ENCODE measurements at regions not wholly inside any gene's neighbourhood (a gene's known extent, or its start where the extent isn't known, plus 50 kb on each side); places are given as distances from the start of the nearest gene placed in this dataset.
"Not testable (repeated sequence)": the region's sequence is repeated elsewhere in the genome, so short reads cannot be mapped to it uniquely, and the experiment has no call there.

GRCh38 chr13:66152596-66152995, 1077.5 kb downstream of the PCDH9 start:
- DNase-seq, result no peak

GRCh38 chr13:66144357-66144756, 1085.8 kb downstream of the PCDH9 start:
- not testable (repeated sequence) for DNase-seq

- no peak for DNase-seq
Observed at GRCh38 chr13:66139701-66140100, 1090.4 kb downstream of the PCDH9 start.

GRCh38 chr13:66139250-66139649, 1090.9 kb downstream of the PCDH9 start:
- no peak for DNase-seq

DNA sequence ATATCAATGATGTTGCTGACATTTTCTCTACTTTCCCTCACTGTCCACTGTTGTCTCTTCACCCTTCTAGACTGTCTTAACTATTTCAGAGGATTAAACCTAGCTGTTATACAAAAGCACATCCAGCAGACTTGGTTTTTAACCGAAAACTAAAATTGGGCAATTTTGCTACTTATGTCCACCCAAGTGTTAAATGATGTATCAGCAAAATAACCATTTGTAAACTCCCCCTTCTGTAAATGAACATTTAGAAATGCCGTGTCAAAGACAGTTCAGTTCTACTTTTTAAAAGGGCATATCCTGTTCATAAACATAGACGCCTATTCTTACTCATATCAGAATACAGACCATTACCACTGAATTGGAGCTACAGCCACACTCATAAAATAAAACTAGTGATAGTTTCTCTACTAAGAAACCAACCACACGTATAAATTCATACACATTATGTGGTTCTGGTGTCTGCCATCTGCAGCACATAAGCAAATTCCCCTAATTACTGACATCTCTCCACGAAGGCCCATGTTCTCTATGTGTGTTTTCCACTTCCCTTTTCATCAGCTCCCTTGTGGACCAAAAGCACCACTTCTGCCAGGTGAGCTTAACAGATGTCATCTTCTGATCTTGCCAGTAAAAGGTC, 1091.8 kb downstream of the PCDH9 start:
- no peak for DNase-seq

GRCh38 chr13:66137384-66137783, 1092.8 kb downstream of the PCDH9 start:
- no peak for DNase-seq

- no peak for DNase-seq
Observed at GRCh38 chr13:66128692-66129269, 1101.4 kb downstream of the PCDH9 start.

DNA sequence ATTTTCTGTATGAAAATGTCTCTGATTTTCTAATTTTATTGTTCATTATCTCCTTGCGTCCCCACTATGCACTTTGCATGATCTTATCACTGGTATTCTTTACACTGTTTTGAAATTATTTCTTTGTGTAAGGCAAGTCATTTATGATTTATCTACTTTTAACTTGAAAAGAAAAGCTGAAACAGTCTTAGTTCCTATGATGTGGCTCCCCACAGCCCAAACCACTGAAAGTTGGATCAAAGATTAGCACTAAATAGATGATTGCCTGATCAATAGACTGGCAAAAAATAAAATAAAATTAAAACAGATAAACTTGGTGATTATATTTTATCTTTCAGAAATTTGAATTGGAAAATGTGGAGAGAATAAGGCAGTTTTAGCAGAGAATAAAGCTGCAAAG, 1101.9 kb downstream of the PCDH9 start:
- DNase-seq, result no peak

GRCh38 chr13:66117563-66117962, 1112.6 kb downstream of the PCDH9 start:
- DNase-seq, result no peak

GRCh38 chr13:66113882-66114526, 1116.1 kb downstream of the PCDH9 start:
- no peak for DNase-seq

GRCh38 chr13:66111628-66112027, 1118.5 kb downstream of the PCDH9 start:
- DNase-seq, result no peak

- no peak for DNase-seq
Observed at GRCh38 chr13:66106246-66106645, 1123.9 kb downstream of the PCDH9 start.

DNA sequence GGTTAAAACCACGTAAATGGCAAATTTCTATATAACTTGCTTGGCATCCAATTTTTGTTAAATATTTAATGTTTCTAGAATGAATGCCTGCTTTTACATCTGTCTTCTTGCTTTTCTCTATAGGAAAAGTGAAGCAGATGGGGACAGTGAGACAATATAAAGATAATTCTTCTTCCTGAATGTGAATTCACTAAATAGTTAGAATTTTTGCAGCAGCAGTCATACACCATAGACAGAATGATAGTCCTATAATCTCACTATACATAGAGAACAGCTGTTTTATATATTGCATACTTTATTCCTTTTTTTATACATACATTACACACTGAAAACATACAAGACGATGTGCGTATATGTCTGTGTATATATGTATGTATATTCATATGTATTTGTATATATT, 1127.3 kb downstream of the PCDH9 start:
- DNase-seq, result no peak

- DNase-seq, result no peak
Observed at GRCh38 chr13:66099825-66100224, 1130.3 kb downstream of the PCDH9 start.

DNA sequence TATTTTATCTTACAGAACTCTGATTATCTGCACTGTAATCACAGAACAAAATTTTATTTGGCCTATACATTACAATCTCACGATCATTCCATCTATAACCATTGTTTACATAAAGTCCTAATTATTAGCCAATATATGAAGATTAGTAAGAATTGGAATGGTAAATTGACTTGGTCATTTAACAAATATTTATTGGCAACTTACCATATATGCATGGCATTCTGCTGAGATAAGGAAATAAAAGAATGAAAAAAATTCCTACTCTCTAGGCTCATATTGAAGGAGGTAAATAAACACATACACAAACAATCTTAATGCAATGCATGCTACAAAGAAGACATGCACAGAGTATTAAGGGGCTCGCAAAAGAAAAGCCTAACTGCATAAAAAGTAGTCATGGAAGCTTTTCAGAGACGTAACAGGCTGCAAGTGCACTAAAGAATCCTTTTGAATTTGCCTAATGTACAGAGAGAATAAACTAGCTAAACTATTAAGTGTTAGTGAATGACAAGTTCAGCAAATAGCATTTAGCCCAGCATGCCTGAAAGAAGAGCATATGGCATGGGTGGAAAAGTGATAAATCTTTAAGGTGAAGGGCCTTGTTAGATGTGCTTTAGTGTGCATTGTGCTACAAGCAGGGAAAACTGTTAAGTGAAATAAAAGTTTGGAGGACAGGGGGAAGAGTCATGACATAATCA, 1131.1 kb downstream of the PCDH9 start:
- DNase-seq, result no peak

- DNase-seq, result no peak
Observed at GRCh38 chr13:66089711-66090110, 1140.4 kb downstream of the PCDH9 start.

DNA sequence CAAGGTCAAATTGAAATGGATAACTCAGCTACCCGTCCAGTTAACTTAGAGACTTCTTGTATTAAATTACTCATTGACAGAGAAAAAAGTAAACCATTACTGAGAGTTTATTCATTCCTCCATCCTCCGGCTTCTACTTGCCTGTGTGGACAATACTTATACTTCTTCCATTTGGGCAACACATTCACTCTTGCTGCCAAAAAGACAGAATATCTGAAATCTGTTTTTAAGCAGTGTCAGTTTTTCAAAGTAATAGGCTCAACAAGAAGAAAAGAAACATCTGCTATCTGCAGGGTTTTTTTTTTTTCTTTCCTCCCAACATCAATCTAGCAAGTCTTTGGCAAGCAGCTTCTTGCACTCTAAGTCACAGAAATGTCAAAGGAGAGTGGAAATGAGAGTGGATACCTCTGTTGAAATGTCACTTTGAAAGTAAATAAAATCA, 1142.8 kb downstream of the PCDH9 start:
- peak; percentile 20 for DNase-seq

DNA sequence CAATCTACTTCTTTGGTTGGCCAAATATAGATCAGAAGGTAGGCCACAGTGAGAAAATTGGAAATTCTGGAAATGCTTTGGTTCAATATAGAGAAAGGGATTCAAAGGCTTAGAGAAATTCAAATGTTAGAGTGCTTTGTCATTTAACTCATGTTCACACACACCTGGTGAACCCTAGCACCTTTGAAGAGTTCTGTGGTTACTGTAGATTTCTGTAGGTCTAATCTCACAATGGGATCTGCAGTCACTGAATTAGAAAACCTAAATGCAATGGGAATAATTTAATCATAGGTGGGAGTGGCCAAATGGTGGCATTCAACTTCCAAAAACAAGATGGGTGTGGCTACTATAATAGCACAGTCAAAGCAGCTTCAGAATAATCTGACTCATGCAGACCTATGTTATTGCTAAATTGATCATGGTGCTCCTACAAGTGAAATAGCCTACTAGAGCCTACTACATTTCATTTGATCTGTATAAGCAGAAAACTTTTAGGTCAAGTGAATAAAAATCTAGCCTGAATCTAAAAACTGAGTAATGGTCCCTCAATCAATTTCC, 1152.9 kb downstream of the PCDH9 start:
- DNase-seq, result no peak

DNA sequence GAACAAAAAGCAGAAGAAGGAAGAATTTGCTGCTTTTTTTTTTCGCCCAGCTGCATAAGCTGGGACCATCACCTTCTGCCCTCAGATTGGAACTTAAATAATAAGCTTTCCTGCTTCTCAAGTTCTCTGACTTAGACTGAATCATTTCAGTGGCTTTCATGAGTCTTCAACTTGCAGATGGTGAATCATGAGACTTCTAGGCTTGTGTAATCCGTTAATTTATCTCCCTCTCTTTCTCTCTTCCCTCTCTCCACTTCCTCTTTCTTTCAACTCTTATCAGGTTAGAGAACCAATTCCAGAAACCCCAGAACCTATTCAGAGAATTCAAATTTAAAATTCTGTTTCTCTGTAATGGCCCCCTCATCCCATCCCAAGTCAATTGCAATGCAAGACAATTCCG, 1153.7 kb downstream of the PCDH9 start:
- DNase-seq, result no peak

DNA sequence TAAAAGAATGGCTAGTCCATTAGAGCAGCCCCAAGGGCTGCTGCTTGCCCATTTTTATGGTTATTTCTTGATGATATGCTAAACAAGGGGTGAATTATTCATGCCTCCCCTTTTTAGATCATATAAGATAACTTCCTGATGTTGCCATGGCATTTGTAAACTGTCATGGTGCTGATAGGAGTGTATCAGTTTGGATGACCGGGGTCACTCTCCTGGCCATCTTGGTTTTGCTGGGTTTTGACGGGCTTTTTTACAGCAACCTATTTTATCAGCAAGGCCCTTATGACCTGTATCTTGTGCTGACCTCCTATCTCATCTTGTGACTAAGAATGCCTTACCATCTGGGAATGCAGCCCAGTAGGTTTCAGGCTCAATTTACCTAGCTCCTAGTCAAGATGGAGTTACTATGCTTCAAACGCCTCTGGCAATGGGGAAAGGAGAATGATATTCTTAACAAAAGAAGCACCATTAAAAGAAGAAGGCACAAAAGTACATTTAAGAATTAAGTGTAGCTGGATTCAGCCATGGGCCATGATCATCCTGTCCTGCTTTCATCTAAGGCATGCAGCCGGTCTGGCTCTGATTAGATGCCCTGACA, 1156.0 kb downstream of the PCDH9 start:
- no peak for DNase-seq

DNA sequence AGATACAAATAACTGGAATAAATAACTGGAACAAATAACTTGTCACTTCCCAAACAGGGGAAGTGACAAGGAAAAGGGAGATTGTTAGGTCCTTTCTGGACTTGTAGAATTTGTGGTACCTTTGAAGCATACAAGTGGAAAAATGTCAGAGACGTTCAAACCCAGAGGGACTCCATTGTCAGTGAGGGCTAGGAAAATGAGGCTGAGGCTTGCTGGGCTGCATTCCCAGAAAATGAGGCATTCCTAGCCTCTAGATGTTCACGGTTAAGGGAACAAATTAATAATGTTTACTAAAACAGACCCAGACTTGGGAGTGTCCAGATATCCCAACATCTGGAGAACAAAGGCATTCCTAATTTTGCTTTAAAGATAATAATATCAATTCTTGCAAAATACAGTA, 1158.0 kb downstream of the PCDH9 start:
- not testable (repeated sequence) for DNase-seq

DNA sequence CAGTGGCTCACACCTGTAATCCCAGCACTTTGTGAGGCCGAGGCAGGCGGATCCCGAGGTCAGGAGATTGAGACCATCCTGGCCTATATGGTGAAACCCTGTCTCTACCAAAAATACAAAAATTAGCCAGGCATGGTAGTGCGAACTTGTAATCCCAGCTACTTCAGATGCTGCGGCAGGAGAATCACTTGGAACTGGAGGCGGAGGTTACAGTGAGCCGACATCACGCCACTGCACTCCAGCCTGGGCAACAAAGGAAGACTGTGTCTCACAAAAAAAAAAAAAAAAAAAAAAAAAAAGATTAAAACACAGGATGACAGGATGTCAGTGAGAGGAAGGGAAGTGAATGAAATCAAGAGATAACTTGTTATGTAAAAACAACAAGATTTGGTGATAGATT, 1158.5 kb downstream of the PCDH9 start:
- DNase-seq, result no peak

GRCh38 chr13:66071029-66071428, 1159.1 kb downstream of the PCDH9 start:
- no peak for DNase-seq

Measured in right kidney (tissue), 1 donor.